ENCODE measurements at regions not wholly inside any gene's neighbourhood (a gene's known extent, or its start where the extent isn't known, plus 50 kb on each side); places are given as distances from the start of the nearest gene placed in this dataset.

DNA sequence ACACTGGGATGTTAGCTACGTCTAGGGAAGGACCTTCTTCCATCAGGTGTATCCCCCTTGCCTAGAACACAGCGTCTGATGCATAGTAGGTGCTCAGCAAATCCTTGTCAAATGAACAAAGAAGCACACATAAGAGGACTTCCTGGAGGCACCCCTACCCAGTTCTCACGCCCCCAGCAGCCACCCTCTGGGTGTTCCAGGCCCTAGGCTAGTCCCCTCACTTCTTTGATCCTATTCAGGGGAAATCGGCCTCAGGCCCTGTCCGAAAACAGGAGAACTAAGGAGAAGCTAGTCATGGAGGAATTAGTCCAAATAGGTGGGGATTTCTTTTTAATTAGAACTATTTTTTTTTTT lies 84.7 kb upstream of the SIRPA start:
- Histone ChIP-seq H2BK20ac (ENCODE audit: low read depth, low read length) (peak overlapping the region; percentile 99), H3K9me3 (ENCODE audit: control insufficient read depth, insufficient read depth, low read length) (no peaks in the 10 kb centered on the region), H3K4me3 (ENCODE audit: insufficient read depth, low read depth, low read length) (no peak overlapping the region), H3K4ac (ENCODE audit: low read depth, low read length) (peak overlapping the region; percentile 100), H3K56ac (ENCODE audit: extremely low read depth, insufficient read depth, low read length) (peak overlapping the region; percentile 88), H4K91ac (ENCODE audit: insufficient read depth, low read depth, low read length) (peak overlapping the region; percentile 99), H3K36me3 (ENCODE audit: control insufficient read depth, insufficient read depth, low read length) (no peaks in the 10 kb centered on the region), H3K27me3 (ENCODE audit: control insufficient read depth, insufficient read depth, low read length) (no peaks in the 10 kb centered on the region), H3K18ac (ENCODE audit: low read depth, low read length) (peak overlapping the region; percentile 96), H3K4me1 (ENCODE audit: control insufficient read depth, insufficient read depth, low read length) (peaks cover 43% of the 10 kb centered on the region), H4K5ac (ENCODE audit: low read depth, low read length) (peak overlapping the region; percentile 99), H4K8ac (ENCODE audit: low read depth in 2 of 2, low read length in 2 of 2) (peak overlapping the region; percentile 60 to 99), H3K14ac (replicated peaks; ENCODE audit: low read depth, low read length) (peak overlapping the region; percentile 90), H3K4me2 (ENCODE audit: low read depth, low read length) (no peak overlapping the region), H2AK9ac (replicated peaks; ENCODE audit: low read depth, low read length, poor library complexity) (peak overlapping the region; percentile 92), H2AK5ac (ENCODE audit: low read depth, low read length) (peak overlapping the region; percentile 100), H2BK15ac (ENCODE audit: low read depth, low read length) (peak overlapping the region; percentile 100; the same call in 2 of the 3 replicates), H3K9me1 (ENCODE audit: insufficient read depth, low read length) (peaks cover 38% of the 10 kb centered on the region), H3K23ac (ENCODE audit: low read depth, low read length) (peak overlapping the region; percentile 96), H3K27ac (ENCODE audit: insufficient read depth, low read length) (peak overlapping the region; percentile 98), H3K9ac (ENCODE audit: low read depth, low read length) (peak overlapping the region; percentile 81), H2AFZ (replicated peaks; ENCODE audit: low read length, poor library complexity) (no peak overlapping the region), H4K20me1 (ENCODE audit: insufficient read depth, low read length) (no peaks in the 10 kb centered on the region), H2BK5ac (ENCODE audit: low read depth, low read length, poor library complexity, severe bottlenecking) (peak overlapping the region; percentile 92), H2BK120ac (ENCODE audit: low read depth, low read length) (peak overlapping the region; percentile 97), H3K79me1 (ENCODE audit: low read depth in 1 of 2, low read length in 2 of 2) (peaks cover 0 to 11% of the 10 kb centered on the region in 2 experiments; a peak in 1 of 4 replicates)
- intact Hi-C loops (cut with micrococcal nuclease), result no loop called here
- ATAC-seq (ENCODE audit: low read depth) (no peak), DNase-seq (no peak)
- ChIA-PET POLR2A (ENCODE audit: unreplicated experiment) (interaction anchor here (0.6 kb wide), 1 partner anchor 8 kb away, joined by 4 read pairs; no protein-coding TSS in a partner anchor), CTCF (interaction anchor here (1.4 to 2.5 kb wide), 3 partner anchors 8 to 34 kb away, joined by 3 to 6 read pairs (median 4); no protein-coding TSS in a partner anchor)
- dilution Hi-C loops (cut with HindIII; ENCODE audit: low sequenced_read_pairs, unreplicated experiment), result no loop called here
- BruUV-seq (replicated peaks), result no TSS peak
- in situ Hi-C loops (cut with MboI; ENCODE audit: low sequenced_read_pairs), result no loop called here
- TF ChIP-seq, protein P1, sequence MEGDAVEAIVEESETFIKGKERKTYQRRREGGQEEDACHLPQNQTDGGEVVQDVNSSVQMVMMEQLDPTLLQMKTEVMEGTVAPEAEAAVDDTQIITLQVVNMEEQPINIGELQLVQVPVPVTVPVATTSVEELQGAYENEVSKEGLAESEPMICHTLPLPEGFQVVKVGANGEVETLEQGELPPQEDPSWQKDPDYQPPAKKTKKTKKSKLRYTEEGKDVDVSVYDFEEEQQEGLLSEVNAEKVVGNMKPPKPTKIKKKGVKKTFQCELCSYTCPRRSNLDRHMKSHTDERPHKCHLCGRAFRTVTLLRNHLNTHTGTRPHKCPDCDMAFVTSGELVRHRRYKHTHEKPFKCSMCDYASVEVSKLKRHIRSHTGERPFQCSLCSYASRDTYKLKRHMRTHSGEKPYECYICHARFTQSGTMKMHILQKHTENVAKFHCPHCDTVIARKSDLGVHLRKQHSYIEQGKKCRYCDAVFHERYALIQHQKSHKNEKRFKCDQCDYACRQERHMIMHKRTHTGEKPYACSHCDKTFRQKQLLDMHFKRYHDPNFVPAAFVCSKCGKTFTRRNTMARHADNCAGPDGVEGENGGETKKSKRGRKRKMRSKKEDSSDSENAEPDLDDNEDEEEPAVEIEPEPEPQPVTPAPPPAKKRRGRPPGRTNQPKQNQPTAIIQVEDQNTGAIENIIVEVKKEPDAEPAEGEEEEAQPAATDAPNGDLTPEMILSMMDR (conservative IDR thresholded peaks at IDR 0.05; ENCODE audit: low read depth, low read length), result no peak
- no peak for TF ChIP-seq MAFK (IDR thresholded peaks at IDR 0.05; ENCODE audit: low read depth, low read length)
- TF ChIP-seq SMC3 (IDR thresholded peaks at IDR 0.05; ENCODE audit: low read depth, low read length), result no peak
- TF ChIP-seq MXI1 (IDR thresholded peaks at IDR 0.05; ENCODE audit: borderline replicate concordance, low read depth, low read length), result no peak
- TF ChIP-seq POLR2A (IDR thresholded peaks at IDR 0.05; ENCODE audit: low read depth, low read length), result no peak
- TF ChIP-seq FOS (IDR thresholded peaks at IDR 0.05; ENCODE audit: low read depth, low read length), result no peak
- WGBS, 2 experiments (ENCODE audit: extremely low coverage in 2 of 2, insufficient read length in 1 of 2), result no CpG with 5 or more reads among the region's 5 CpGs

Data from IMR-90 (cell line).